ENCODE measurements at regions not wholly inside any gene's neighbourhood (a gene's known extent, or its start where the extent isn't known, plus 50 kb on each side); places are given as distances from the start of the nearest gene placed in this dataset.

DNA sequence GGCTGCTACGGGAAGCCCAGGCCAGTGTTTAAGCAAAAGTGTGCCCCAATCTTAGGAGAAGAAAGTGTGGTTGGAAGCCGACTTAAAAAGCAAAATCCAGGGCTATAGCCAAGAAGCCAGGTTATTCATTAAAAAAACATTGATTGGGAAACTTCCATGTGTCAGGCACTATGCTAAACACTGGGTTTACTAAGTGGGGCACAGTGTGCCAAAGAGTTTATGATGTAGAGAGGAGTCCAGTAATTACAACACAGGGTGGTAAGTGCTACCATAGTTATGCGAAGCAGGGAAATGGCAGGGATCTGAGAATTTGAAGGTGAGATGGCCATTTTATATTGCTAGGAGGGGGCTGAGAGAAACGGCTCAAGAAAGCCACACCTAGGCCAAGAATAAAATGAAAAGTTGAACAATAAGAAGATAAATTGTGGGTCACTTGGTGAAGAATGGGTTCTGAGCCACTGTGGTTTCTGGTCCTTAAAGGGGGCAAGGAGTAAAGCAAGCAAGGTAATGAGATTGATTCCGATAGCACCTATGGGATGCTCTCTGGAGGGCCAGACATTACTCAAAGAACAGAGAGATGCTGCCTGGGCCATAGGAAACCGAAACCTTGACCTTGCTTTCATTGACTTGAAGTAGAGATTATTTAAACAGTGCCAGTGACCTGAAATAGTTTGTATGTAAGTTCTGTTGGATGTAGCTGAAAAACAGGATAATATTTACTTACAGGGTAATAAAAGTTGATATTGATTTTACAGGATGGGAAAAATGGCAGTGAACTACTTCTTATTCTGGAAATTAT is 177.8 kb downstream of the GIPC2 start:
- Histone ChIP-seq H3K27me3 (no peaks in the 10 kb centered on the region), H3K4me3 (no peak overlapping the region), H3K4me1 (peaks cover 6% of the 10 kb centered on the region), H3K9ac (ENCODE audit: low read depth in 2 of 2, low read length in 2 of 2) (no peak overlapping the region), H3K9me3 (no peaks in the 10 kb centered on the region), H3K27ac (no peak overlapping the region), H3K36me3 (no peaks in the 10 kb centered on the region)
- DNase-seq = no peak
- TF ChIP-seq CTCF (IDR thresholded peaks at IDR 0.05) = no peak
- intact Hi-C loops (cut with DNase I) = no loop called here

GRCh38 chr1:78224246-78224785 is 178.6 kb downstream of the GIPC2 start:
- Histone ChIP-seq H3K27ac (no peak overlapping the region), H3K9ac (ENCODE audit: low read depth in 2 of 2, low read length in 2 of 2) (no peak overlapping the region), H3K4me1 (peaks cover 6% of the 10 kb centered on the region), H3K27me3 (no peaks in the 10 kb centered on the region), H3K36me3 (no peaks in the 10 kb centered on the region), H3K4me3 (no peak overlapping the region), H3K9me3 (no peaks in the 10 kb centered on the region)
- DNase-seq = no peak
- TF ChIP-seq CTCF (IDR thresholded peaks at IDR 0.05) = no peak
- intact Hi-C loops (cut with DNase I) = no loop called here

- no peak for DNase-seq
- H3K4me3 ChIP-seq = no peak overlapping the region
- H3K9ac ChIP-seq (ENCODE audit: low read depth in 2 of 2, low read length in 2 of 2) = no peak overlapping the region
- H3K36me3 ChIP-seq = no peaks in the 10 kb centered on the region
- intact Hi-C loops (cut with DNase I) = no loop called here
- no peak overlapping the region for H3K27ac ChIP-seq
- H3K4me1 ChIP-seq = peaks cover 6% of the 10 kb centered on the region
- no peak for TF ChIP-seq CTCF (IDR thresholded peaks at IDR 0.05)
- H3K9me3 ChIP-seq = no peaks in the 10 kb centered on the region
- H3K27me3 ChIP-seq = no peaks in the 10 kb centered on the region
Measured at GRCh38 chr1:78224861-78225552, 179.2 kb downstream of the GIPC2 start.

DNA sequence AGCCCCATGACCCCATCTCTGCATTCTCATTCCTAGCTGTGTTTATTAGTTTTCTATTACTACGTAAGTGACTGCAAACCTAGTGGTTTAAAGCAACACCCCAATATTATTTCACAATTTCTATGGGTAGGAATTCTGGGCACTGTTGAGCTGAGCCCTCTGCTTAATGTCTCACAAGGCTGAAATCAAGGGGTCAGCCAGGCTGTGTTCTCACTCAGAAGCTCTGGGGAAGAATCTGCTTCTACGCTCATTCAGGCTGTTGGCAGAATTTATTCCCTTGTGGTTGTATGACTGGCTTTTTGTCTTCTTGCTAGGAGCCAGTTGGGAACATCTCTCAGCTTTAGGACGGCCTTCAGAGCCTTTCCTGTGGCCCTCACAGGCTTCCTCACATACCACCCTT is 181.0 kb downstream of the GIPC2 start:
- DNase-seq = no peak
- Histone ChIP-seq H3K9ac (ENCODE audit: low read depth in 2 of 2, low read length in 2 of 2) (no peak overlapping the region), H3K9me3 (no peaks in the 10 kb centered on the region), H3K4me1 (peaks cover 6% of the 10 kb centered on the region), H3K27me3 (no peaks in the 10 kb centered on the region), H3K27ac (peak overlapping the region; percentile 34), H3K36me3 (no peaks in the 10 kb centered on the region), H3K4me3 (no peak overlapping the region)
- TF ChIP-seq CTCF (IDR thresholded peaks at IDR 0.05) = no peak
- intact Hi-C loops (cut with DNase I) = no loop called here

DNA sequence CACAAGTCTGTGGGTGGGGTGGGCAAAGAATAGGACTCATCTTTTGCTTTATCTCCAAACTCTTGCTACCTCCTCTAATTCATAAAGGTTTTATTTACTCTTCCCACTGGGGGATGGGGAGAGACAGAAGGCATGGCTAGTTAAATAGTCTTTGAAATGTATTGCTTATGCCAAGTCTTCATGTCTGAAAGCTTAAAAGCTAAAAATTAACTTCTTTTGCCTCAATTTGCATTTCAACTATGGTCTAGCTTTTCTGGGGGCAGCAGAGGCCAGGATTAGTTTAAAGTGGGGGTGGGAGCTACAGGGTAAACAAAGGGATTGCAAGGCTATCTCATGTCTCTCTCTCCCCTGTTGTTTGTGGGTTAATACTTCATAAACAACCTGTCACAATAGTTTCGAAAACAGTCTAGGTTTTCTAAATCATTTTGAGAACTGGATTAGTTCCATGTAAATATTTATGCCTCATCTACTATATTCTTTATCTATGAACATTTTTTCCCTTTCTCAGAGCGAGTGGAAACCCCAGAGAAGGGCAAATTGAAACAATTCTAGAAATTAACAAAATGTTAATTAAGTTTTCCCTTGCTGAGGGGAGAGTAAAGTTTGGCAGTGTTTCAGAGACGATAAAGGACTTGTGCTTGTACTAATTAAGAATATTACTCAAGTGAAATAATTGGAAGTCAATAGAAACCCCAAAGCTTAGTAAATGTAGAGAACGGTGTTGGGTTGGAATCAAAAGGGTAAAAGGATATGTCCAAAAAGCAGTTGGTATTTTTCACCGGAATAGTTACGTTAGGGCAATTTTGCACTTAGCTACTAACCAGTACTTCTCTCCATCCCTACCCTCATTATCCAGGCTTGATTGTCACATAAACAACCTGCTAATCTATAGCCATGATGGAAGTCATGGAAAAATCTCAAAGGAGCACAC is 182.2 kb downstream of the GIPC2 start:
- H3K36me3 ChIP-seq = no peaks in the 10 kb centered on the region
- DNase-seq = no peak
- peaks cover 6% of the 10 kb centered on the region for H3K4me1 ChIP-seq
- H3K4me3 ChIP-seq = no peak overlapping the region
- intact Hi-C loops (cut with DNase I) = no loop called here
- no peak overlapping the region for H3K9ac ChIP-seq (ENCODE audit: low read depth in 2 of 2, low read length in 2 of 2)
- no peak for TF ChIP-seq CTCF (IDR thresholded peaks at IDR 0.05)
- H3K27ac ChIP-seq = peak overlapping the region; percentile 34
- no peaks in the 10 kb centered on the region for H3K9me3 ChIP-seq
- no peaks in the 10 kb centered on the region for H3K27me3 ChIP-seq
